Brain microvascular endothelial cell (primary cell): ENCODE measurements at regions not wholly inside any gene's neighbourhood (a gene's known extent, or its start where the extent isn't known, plus 50 kb on each side); places are given as distances from the start of the nearest gene placed in this dataset.

Experiments used
- DNase-seq: peaks from one replicate; pipeline ENCODE4 v3.0.0-alpha.2; 2020
- H3K27ac ChIP-seq: fragments of 250-450 bp; sonication (Bioruptor Pico); 2 replicates; pipeline ENCODE4 v1.5.1; 2020; ENCODE audit warnings: mild to moderate bottlenecking, moderate library complexity
- H3K27me3 ChIP-seq: fragments of 250-450 bp; sonication (Bioruptor Pico); replicated peaks from 2 replicates; pipeline ENCODE4 v1.5.1; 2020; ENCODE audit warnings: mild to moderate bottlenecking
- H3K36me3 ChIP-seq: fragments of 250-450 bp; sonication (Bioruptor Pico); replicated peaks from 2 replicates; pipeline ENCODE4 v1.5.1; 2020; ENCODE audit warnings: mild to moderate bottlenecking
- H3K4me3 ChIP-seq: 2 replicates; pipeline ENCODE4 v1.5.1; 2011; ENCODE audit warnings: low read depth, mild to moderate bottlenecking, control low read depth, low read length, moderate library complexity
- in situ Hi-C: cut with HindIII; loops from 2 replicates; pipeline ENCODE4 v1.10.0; 2017; ENCODE audit warnings: low sequenced_read_pairs, low pct_ligation_motif_present
- TF ChIP-seq, protein P1 (sequence below): IDR thresholded peaks from 2 replicates; pipeline ENCODE4 v1.5.1; 2011; ENCODE audit warnings: low read depth, mild to moderate bottlenecking, moderate library complexity, low read length, control low read depth, inconsistent platforms; ENCODE audit errors: missing control alignments

DNA sequence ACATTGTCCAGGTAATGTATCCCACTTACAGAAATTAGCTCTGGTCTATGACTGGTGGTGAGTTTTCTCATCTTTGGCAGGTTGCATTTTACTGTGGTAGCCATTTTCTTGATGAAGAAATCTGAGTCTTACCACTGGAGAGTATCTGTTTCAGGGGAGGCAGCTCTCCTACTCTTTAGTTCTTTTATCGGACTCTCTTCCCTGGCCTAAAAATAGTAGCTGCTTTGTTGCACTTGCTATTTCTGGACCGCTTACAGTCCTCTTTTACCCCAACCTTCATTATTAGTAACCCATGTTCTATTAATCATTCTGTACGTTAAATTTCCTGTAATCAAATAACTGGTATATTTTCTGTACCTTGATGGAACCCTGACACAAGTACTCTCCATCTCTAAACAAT, 720.8 kb downstream of the PLA2G4A start:
- TF ChIP-seq, protein P1, sequence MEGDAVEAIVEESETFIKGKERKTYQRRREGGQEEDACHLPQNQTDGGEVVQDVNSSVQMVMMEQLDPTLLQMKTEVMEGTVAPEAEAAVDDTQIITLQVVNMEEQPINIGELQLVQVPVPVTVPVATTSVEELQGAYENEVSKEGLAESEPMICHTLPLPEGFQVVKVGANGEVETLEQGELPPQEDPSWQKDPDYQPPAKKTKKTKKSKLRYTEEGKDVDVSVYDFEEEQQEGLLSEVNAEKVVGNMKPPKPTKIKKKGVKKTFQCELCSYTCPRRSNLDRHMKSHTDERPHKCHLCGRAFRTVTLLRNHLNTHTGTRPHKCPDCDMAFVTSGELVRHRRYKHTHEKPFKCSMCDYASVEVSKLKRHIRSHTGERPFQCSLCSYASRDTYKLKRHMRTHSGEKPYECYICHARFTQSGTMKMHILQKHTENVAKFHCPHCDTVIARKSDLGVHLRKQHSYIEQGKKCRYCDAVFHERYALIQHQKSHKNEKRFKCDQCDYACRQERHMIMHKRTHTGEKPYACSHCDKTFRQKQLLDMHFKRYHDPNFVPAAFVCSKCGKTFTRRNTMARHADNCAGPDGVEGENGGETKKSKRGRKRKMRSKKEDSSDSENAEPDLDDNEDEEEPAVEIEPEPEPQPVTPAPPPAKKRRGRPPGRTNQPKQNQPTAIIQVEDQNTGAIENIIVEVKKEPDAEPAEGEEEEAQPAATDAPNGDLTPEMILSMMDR: no peak
- no peaks in the 10 kb centered on the region for H3K36me3 ChIP-seq
- in situ Hi-C loops: no loop called here
- DNase-seq: no peak
- no peak overlapping the region for H3K27ac ChIP-seq
- H3K4me3 ChIP-seq: no peak overlapping the region
- no peaks in the 10 kb centered on the region for H3K27me3 ChIP-seq

DNA sequence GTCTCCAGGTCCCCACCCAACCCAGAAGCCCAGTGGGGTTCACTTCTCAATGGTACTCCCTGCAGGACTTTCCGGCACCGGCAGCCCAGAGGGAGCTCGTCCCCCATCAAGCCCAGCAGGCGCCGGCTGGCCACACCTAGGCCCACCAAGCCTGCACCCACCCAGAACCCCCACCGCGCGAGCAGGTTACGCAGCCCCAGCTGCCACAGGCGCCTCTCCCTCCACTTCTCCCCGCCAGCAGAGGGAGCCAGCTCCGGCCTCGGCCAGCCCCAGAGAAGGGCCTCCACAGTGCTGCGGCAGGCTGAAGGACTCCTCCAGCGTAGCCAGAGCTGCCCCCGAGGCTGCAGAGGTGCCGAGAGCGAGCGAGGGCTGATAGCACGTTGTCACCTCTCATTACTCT, 722.3 kb downstream of the PLA2G4A start:
- Histone ChIP-seq H3K27ac (no peak overlapping the region), H3K27me3 (no peaks in the 10 kb centered on the region), H3K4me3 (no peak overlapping the region), H3K36me3 (no peaks in the 10 kb centered on the region)
- in situ Hi-C loops: no loop called here
- no peak for DNase-seq
- TF ChIP-seq, protein P1: no peak

DNA sequence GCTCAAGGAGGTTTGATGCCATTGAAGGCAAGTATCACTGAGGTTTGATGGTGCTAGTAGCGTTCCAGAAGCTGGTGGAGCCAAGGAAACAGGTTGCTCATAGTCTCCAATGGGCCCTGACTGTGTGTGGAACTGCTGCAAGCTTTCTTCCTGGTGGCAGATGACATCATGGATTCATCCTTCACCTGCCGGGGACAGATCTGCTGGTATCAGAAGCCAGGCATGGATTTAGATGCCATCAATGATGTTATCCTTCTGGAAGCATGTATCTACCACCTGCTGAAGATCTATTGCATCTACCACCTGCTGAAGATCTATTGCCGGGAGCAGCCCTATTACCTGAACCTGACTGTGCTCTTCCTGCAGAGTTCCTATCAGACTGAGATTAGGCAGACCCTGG, 734.4 kb downstream of the PLA2G4A start:
- Histone ChIP-seq H3K27me3 (no peaks in the 10 kb centered on the region), H3K27ac (no peak overlapping the region), H3K36me3 (no peaks in the 10 kb centered on the region), H3K4me3 (no peak overlapping the region)
- no peak for DNase-seq
- TF ChIP-seq, protein P1: no peak
- in situ Hi-C loops: no loop called here

DNA sequence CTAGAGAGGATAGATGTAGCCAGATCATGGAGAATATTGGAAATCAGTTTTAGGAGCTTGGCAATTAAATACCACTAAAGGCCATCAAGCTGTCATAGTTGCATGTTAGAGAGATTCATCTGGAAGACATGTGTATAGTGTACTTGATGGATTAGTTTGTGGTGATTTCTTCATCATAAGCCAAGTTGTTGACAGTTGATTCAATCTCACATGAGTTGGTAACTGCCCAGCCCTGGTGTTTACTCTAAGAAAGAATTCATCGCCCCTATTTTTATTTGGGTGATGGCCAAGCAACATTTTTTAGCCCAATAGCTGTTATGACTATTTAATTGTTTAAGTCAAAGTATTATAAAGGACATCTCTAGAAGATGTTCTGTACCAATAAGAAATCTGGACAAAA, 737.6 kb downstream of the PLA2G4A start:
- TF ChIP-seq, protein P1: no peak
- no peak for DNase-seq

DNA sequence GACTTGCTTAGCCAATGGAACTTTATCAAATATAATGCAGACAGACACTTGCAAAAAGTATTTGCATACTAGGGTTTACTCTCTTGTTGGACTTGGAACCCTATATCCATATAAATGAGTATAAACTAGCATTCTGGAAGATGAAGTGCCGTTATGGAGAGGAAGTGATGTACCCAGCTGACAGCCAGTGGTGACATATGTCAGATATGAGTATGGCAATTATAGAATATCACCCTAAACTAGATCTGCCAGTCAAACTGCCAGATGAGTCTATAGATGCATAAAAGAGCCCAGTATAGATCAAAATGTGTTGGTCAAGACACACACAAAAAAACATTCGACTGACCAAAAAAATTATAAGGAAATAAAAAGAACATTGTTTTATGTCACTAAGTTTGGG, 739.3 kb downstream of the PLA2G4A start:
- TF ChIP-seq, protein P1: no peak
- H3K27ac ChIP-seq: no peak overlapping the region
- no peak overlapping the region for H3K4me3 ChIP-seq
- no peaks in the 10 kb centered on the region for H3K27me3 ChIP-seq
- no peaks in the 10 kb centered on the region for H3K36me3 ChIP-seq
- in situ Hi-C loops: no loop called here
- no peak for DNase-seq

More for the DNA sequence above, 737.6 kb downstream of the PLA2G4A start:
- in situ Hi-C loops: no loop called here
- Histone ChIP-seq H3K4me3 (no peak overlapping the region), H3K36me3 (no peaks in the 10 kb centered on the region), H3K27me3 (no peaks in the 10 kb centered on the region), H3K27ac (no peak overlapping the region)

DNA sequence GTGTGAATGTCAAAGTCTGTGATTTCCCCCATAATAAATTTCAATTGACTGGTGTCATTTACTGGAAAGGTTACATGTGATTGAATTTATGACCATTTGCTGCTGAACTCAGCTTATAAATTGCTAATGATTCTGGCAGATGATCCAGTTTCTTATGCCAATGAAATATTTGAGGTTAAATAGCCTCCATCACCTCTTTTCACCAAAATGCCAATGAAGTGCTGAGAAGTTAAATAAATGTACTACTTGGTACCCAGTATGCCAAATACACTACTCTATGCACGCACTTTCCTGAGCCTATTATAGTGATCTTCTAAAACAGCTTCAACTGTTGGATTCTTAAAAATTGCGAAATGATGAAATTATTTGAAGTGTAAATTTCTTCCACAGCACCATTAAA, 741.4 kb downstream of the PLA2G4A start:
- Histone ChIP-seq H3K36me3 (no peaks in the 10 kb centered on the region), H3K27me3 (no peaks in the 10 kb centered on the region), H3K27ac (no peak overlapping the region), H3K4me3 (no peak overlapping the region)
- no peak for DNase-seq
- TF ChIP-seq, protein P1: no peak
- in situ Hi-C loops: no loop called here
